ENCODE measurements at regions not wholly inside any gene's neighbourhood (a gene's known extent, or its start where the extent isn't known, plus 50 kb on each side); places are given as distances from the start of the nearest gene placed in this dataset.

DNA sequence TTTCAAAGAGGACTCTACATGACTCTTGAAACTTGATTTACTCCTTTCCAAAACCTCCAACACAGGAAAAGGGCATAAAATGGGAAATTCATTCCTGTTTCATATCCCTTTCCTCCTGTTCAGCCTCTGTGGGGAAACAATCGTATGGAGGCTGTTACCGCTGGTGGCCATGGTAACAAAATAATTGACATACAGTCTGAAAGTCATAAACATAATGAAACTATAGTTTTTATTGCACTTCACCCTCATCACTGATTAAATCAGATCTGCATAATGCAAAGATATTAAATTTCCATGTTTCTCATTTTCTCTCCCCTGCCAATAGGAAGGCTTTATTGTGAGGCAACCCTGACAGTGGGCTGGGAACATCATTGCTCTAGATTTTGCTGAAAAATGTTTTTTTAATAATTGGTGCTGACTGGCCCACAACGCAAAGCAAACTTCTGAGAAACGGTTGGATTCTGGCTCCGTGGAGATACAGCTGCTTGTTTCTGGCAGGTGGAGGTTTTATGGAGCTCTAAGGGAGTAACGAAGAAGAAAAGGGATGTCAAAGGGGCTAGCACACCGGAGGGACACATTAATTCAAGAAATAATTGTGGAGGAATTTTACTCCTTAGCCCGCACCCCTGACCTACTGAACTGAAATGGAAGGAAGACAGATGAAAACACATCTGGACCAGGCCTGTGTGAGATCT, 154.2 kb upstream of the SHISA6 start:
- no peak for DNase-seq (ENCODE audit: low spot score)
- in situ Hi-C loops (cut with HindIII; ENCODE audit: low sequenced_read_pairs), result no loop called here

DNA sequence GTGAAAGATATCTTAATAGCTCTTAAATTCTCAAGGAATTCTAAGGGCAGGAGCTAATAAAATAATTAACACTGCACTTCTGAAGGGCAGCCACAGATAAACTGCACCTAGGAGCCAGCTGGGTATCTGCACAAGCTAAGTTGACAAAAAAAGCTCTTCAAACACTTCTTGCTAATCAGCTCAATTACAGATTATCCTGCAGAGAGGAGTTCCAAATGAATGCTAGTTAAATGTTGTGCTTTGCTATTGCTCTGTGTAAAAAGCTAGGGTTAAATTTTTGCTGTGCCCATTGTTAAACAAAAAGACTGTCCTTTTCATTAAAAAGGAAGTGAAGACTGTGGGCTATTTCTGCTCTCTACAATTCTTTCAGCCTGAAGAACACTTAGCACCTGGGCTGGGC, 158.5 kb upstream of the SHISA6 start:
- no peak for DNase-seq (ENCODE audit: low spot score)
- in situ Hi-C loops (cut with HindIII; ENCODE audit: low sequenced_read_pairs), result no loop called here

DNA sequence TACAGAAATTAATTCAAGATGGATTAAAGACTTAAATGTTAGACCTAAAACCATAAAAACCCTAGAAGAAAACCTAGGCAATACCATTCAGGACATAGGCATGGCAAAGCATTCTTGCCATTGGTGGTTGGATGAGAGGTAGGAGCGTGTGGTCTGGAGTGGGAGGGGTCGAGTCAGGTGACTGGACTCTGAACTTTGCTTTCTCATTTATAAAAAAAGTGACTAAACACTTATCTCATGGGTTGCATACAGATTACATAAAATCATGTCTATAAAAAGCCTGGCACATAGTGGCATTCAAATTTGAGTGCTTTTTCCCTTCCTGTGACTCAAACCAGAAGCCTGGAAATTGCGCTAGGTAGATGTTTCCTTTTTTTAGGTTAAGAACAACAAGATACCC, 159.7 kb upstream of the SHISA6 start:
- no peak for DNase-seq (ENCODE audit: low spot score)
- in situ Hi-C loops (cut with HindIII; ENCODE audit: low sequenced_read_pairs), result no loop called here

DNA sequence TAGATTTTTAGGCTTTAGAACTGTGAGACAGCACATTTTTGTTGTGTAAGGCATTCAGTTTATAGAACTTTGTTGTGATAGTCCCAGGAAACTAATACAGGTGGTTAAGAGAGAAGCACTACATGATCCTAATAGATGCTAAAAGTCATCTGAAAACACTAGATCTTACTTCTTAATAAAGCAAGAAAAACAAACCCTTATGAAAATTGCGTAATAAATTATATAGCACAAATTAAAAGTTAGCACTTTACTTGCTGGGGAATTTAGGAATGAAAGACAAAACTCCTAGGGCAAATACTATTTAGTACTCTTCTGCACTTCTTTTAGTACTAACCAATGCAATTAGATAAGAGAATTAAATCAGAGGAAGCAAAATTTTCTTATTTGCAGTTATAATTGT, 163.3 kb upstream of the SHISA6 start:
- in situ Hi-C loops (cut with HindIII; ENCODE audit: low sequenced_read_pairs), result no loop called here
- DNase-seq (ENCODE audit: low spot score), result no peak

DNA sequence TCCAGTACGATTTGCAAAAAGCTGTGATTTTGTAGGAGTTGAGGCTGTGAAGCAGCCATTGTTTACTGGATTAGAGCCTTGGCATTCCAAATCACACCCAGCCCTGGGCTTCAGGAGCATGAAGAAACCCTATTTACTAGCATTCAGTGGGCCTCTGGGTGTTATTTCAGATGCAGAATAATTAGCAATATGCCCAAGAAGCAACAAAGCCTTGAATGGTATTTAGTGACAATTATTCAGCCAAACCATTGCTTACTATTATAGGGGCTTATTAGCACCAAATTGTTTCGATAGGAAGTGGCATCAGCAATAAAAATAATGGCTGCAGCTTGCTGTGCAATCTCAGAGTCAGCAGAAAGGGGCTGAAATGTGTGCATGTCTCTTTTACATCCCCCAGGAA, 166.6 kb upstream of the SHISA6 start:
- in situ Hi-C loops (cut with HindIII; ENCODE audit: low sequenced_read_pairs), result no loop called here
- DNase-seq (ENCODE audit: low spot score), result no peak

DNA sequence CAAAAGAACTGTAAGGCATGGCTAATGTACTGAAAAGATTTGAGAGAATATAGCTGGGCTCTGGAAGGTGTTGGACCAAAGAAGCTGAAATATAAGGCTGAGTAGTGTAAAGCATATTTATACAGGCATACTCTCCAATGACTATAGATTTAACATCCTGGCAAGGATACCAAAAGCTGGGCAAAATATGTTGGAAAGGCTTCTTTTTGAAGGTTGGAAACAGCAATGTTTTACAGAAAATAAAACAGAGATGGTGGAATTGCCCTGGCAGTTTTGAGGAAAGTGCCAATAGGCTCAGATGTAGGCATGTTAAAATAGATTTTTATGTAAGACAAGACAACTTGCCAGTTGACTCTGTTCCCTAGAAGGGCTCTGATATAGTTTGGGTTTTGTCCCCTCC, 184.1 kb upstream of the SHISA6 start:
- in situ Hi-C loops (cut with HindIII; ENCODE audit: low sequenced_read_pairs), result no loop called here
- no peak for DNase-seq (ENCODE audit: low spot score)

DNA sequence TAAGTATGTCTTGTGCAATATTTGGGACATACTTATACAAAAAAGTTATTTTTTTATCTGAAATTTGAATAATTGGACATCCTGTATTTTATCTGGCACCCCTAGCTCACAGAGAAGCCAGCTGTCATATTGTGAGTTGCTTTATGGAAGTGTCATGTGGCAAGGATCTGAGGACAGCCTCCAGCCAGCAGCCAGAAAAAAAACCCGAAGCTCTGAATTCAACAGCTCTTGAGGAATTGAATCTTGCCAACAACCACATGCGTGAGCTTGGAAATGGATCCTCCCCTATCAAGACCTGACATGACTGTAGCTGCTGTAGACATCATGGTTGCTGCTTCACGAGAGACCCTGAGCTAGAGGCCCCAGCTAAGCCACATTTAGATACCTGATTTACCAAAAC, 187.2 kb upstream of the SHISA6 start:
- in situ Hi-C loops (cut with HindIII; ENCODE audit: low sequenced_read_pairs), result no loop called here
- no peak for DNase-seq (ENCODE audit: low spot score)

DNA sequence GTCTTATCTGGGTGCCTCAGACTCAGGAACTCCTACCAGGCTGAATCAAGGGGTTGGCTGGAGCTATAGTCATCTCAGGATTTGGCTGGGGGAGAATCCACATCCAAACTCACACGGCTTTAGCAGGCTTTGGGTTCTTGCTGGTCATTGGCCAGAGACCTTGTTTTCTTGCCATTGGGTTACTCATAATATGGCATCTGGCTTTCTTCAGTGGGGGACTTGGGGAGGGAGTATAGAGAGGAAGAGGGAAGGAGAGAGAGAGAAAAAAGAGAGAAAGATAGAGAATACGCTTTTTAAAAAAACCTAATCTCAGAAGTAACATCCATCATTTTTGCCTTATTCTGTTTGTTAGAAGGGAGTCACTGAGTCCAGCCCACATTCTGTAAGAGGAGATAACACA, 191.5 kb upstream of the SHISA6 start:
- no peak for DNase-seq (ENCODE audit: low spot score)
- in situ Hi-C loops (cut with HindIII; ENCODE audit: low sequenced_read_pairs), result no loop called here

DNA sequence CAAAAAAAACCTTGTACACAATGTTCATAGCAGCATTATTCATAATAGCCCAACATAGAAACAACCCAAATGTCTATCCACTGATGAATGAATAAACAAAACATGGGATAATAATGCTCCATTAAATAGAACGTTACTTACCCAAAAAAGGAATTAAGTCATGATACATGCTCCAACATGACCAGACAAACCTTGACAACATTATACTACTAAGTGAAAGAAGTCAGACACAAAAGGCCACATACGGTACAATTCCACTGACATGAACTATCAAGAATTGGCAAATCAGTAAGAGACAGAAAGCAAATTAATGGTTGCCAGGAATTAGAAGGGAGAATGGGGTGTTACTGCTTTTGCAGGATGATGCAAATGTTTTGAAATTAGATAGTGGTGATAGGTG, 193.8 kb upstream of the SHISA6 start:
- in situ Hi-C loops (cut with HindIII; ENCODE audit: low sequenced_read_pairs), result no loop called here
- DNase-seq (ENCODE audit: low spot score), result no peak

DNA sequence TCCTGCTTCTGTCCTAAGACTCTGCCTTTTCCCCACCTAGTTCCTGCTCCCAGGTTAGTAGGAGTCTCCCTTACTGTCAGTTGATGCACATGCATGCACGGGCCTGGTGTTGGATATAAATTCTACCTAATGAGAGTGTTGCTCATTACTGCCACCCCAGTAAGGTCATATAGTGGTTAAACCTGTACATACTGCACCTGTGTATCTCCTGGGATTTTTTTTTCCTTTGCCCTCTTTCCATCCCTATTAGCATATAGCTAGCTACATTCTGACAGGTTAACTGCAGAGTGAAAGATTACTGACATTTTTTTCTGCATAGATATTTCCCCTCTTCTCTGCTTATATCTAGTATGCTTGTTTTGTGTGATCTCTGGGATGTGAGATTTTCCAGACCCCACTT, 201.5 kb upstream of the PIRT start:
- DNase-seq (ENCODE audit: low spot score), result no peak
- in situ Hi-C loops (cut with HindIII; ENCODE audit: low sequenced_read_pairs), result no loop called here

DNA sequence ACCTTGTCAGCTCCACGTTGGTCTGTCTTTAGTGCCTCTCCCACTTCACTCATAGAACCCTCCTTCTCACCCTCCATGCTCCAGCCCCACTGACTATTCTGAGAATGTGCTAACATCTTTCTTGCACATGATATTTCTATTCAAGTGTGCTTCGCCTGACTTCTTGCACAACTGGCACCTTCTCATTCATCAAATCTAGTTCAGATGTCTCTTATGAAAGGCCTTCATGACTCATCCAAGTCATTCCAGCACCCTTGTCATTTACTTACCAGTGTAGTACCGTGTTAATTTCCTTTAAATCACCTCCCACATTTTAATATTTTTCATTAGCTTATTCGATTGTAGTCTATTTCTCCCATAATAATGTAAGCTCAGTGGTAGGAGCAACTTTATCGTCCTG, 197.8 kb upstream of the PIRT start:
- no peak for DNase-seq (ENCODE audit: low spot score)
- in situ Hi-C loops (cut with HindIII; ENCODE audit: low sequenced_read_pairs), result no loop called here

DNA sequence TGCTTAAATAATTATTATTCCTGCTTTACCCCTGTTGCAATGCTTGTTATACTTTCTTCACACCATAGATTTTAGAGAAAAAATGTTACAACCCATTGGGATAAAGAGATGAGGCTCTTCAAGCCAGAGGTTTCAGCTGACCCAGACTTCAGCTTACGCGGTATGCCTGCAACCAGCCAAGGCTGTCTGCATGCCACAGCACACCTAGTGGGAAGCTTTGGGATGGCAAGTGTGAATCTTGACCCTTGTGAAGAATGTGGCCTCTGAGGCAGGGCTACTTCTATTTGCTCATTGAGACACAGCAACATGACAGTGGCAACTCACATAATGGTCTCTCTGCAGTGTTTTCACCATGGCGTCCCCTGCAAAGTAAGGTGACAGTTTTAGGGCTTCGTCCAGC, 193.9 kb upstream of the PIRT start:
- in situ Hi-C loops (cut with HindIII; ENCODE audit: low sequenced_read_pairs), result no loop called here
- DNase-seq (ENCODE audit: low spot score), result no peak

DNA sequence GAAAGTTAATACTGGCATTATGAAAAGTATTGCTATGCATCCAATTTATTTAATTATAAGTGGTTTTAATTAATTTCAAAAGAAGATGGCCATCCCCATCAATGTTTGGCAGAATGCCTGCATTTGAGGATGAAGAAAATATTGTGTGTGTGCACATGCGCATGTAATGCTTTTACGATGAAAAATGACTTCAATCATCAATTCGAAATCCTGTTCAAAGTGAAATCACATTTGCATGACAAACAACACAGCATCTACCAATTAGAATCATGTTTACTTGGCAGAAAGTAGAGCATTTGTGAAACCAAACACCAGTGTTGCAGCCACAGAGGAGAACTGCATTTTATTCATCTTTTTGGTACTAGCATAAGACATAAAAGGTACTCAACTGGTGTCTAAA, 191.9 kb upstream of the PIRT start:
- in situ Hi-C loops (cut with HindIII; ENCODE audit: low sequenced_read_pairs), result no loop called here
- DNase-seq (ENCODE audit: low spot score), result no peak

DNA sequence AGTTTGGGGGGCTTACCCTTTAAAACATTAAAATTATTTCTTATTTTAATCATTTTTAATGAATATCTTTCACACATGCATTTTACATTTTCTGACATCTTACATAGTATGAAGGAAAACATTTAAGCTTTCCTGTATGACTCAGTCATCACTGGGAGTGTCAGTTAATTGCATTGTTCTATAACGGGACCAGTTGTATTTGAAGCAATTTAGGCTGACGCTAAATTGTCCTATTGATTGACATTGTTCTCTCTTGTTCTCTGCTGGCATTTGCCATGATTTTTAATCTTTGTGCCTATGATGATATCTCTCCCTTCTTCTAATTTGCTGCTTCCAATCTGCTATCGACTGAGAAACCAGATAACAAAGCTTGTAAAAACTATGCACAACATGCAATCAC, 190.5 kb upstream of the PIRT start:
- DNase-seq (ENCODE audit: low spot score), result no peak
- in situ Hi-C loops (cut with HindIII; ENCODE audit: low sequenced_read_pairs), result no loop called here

DNA sequence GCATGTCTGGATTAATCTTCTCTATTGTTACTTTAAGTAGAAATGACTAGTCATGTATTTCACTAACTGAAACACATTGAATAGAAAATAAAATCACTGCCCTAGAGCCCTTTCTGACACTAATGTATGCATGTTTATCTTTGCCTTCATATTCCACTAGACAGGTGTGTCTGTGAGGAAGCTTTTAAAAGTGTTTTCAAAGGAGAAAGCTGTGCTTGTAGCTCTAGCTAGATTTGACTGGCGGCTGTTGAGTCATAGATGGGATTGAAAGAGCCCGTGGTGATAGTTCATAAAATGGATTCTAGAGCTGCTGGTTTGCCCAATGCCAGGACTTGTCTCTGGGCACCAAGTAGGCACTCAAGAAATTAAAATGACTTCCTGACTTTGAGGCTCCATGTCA, 189.0 kb upstream of the PIRT start:
- in situ Hi-C loops (cut with HindIII; ENCODE audit: low sequenced_read_pairs), result no loop called here
- DNase-seq (ENCODE audit: low spot score), result no peak

DNA sequence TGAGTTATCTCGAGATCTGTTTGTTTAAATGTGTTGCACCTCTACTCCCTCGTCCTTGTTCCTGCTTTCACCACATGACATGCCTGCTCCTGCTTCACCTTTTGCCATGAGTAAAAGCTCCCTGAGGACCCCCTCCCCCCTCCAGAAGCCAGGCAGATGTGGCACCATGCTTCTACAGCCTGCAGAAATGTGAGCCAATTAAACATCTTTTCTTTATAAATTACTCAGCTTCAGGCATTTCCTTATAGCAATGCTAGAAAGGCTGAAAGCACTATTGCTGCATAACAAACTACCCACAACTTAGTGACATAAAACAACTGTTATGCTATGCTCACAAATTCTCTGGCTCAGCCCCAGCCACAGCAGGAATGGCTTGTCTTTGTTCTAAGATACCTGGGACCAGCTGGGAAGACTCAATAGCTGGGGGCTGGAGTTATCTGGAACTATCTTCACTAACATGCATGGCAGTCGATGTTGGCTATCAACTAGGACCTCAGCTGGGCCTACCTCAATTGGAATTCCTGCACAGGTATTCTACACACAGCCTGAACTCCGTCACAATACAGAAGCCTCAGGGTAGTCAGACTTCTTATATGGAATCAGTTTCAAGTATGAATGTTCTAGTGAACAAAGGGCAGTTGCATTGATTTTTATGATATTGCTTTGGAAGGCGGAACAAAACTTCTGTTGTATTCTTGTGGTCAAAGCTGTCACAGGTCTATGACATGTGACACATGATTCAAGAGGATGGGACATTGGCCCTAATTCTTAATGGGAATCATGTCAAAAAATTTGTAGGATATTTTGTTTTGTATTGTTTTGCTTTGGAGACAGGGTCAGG, 186.0 kb upstream of the PIRT start:
- no peak for DNase-seq (ENCODE audit: low spot score)
- in situ Hi-C loops (cut with HindIII; ENCODE audit: low sequenced_read_pairs), result no loop called here

DNA sequence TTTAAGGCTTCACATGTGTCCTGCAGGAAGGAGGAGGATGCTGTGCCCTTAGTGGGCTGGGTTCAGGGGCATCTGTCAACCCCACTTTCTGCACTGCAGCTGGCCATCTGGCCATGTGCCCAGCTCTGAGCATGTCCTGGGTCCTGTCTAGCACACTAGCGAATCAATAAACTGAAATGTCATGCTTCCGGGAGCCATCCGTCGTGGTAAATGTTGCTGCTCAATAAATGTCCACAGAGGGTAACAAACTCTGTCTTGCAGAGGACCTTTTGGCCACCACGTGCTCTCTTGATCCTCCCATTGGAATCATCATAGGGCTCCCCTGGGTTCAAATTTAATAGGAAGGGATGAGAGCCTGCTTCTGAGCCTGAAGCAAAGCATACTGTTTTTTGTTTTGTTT, 168.6 kb upstream of the PIRT start:
- in situ Hi-C loops (cut with HindIII; ENCODE audit: low sequenced_read_pairs), result no loop called here
- no peak for DNase-seq (ENCODE audit: low spot score)

DNA sequence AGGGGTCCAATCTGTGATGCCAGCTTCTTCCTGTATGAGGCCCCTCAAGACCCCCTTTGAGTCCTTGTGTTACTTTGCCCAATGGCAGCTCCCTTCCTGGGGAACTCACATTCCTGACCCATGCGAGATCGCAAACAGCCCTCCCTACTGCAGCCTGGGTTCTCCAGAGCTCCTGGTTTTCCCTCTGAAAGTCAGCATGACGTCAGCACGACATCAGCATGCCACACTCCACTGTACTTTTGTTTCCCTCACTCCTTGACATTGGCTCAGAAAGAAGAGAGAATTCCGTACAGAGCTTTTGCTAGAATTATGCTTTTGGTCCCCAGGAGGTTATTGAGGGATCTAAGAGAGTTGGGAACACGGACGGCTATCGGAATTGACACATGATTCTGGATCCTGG, 168.1 kb upstream of the PIRT start:
- in situ Hi-C loops (cut with HindIII; ENCODE audit: low sequenced_read_pairs), result no loop called here
- DNase-seq (ENCODE audit: low spot score), result no peak

DNA sequence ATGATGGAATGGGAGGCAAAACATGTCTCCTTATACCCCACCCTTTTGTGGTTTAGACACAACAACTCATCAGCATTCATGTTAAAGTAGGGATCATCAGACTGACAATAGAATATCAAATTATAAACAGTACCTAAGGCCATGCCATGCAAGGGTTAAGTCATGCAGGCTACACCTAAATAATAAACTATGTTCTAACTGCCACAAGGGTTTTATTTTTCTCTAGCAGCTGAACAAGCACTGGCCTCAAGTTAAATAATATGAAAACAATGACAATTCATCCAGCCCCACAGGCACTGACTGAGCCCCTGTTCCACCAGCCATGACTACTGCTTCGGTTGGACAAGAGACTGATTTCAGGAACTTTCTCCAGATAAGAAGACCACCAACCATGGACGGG, 164.5 kb upstream of the PIRT start:
- no peak for DNase-seq (ENCODE audit: low spot score)
- in situ Hi-C loops (cut with HindIII; ENCODE audit: low sequenced_read_pairs), result no loop called here

DNA sequence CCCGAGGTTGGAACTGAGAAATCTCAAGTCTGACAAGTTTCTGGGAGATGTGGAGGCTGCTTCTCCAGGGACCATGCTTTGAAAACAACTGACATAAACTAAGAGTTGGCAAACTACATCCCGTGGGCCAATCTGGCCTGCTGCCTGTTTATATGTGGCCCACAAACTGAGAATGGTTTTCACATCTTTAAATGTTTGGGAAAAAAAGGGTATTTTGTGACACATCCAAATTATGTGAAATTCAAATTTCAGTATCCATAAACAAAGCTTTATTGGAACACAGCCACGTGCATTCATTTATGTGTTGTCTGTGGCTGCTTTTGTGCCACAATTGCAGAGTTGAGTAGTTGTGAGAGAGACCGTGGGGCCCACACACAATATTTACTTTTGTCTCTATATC, 163.8 kb upstream of the PIRT start:
- in situ Hi-C loops (cut with HindIII; ENCODE audit: low sequenced_read_pairs), result no loop called here
- DNase-seq (ENCODE audit: low spot score), result no peak

DNA sequence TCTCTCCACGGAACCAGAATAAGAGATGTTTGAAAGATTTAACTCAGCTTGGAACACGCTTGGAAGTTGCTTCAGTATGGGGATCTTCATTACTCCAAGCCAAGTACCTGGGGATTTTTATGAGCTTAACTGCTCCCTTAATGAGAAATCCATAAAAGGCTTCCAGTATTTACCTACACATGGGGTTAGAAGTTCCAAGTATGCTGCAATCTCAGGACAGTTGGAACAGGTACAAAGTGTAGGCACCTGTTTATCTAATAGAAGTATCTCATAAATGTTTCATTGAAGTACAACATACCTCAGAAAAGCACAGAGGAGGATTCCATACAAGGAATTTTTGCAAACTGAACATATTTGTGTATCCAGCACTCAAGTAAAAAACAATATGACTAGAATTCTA, 161.6 kb upstream of the PIRT start:
- in situ Hi-C loops (cut with HindIII; ENCODE audit: low sequenced_read_pairs), result no loop called here
- DNase-seq (ENCODE audit: low spot score), result no peak
